K562 (cell line): ENCODE measurements at regions not wholly inside any gene's neighbourhood (a gene's known extent, or its start where the extent isn't known, plus 50 kb on each side); places are given as distances from the start of the nearest gene placed in this dataset.
A peak's percentile ranks its signal among the peaks of the same experiment; 100 is the strongest.

Experiments
- CBX8 ChIP-seq: fragments of 200-600 bp; sonication (generic); IDR thresholded peaks from 2 replicates; pipeline ENCODE4 v1.6.1; 2012; ENCODE audit warnings: borderline replicate concordance, mixed run types, low read depth, mild to moderate bottlenecking, moderate library complexity, mixed read lengths, low read length, control low read depth, inconsistent platforms; ENCODE audit not compliant: poor library complexity, severe bottlenecking; ENCODE audit errors: extremely low read depth
- DDX20 ChIP-seq: fragments of 450-650 bp; IDR thresholded peaks from 2 replicates; pipeline ENCODE4 v1.6.1; 2016; ENCODE audit warnings: missing genetic modification characterization, low read depth, mild to moderate bottlenecking, missing compliant biosample characterization, moderate library complexity
- DMBX1 ChIP-seq: fragments of 250-450 bp; sonication (Bioruptor Pico); IDR thresholded peaks from 2 replicates; pipeline ENCODE4 v1.8.0; 2022; ENCODE audit warnings: inconsistent platforms, mild to moderate bottlenecking, moderate library complexity, borderline replicate concordance
- HOMEZ ChIP-seq: fragments of 250-450 bp; sonication (Bioruptor Pico); IDR thresholded peaks from 2 replicates; pipeline ENCODE4 v1.4.0; 2020; ENCODE audit warnings: mild to moderate bottlenecking, moderate library complexity
- LEF1 ChIP-seq: fragments of 450-650 bp; IDR thresholded peaks from 2 replicates; pipeline ENCODE4 v1.6.1; 2016; ENCODE audit warnings: mild to moderate bottlenecking
- MEF2D ChIP-seq: conservative IDR thresholded peaks from 2 replicates; pipeline ENCODE4 v1.6.1; 2016; ENCODE audit warnings: low read depth, missing genetic modification characterization, missing compliant biosample characterization
- MGA ChIP-seq: fragments of 450-650 bp; IDR thresholded peaks from 2 replicates; pipeline ENCODE4 v1.6.1; 2016; ENCODE audit warnings: mild to moderate bottlenecking, moderate library complexity
- NCOR1 ChIP-seq: fragments of 450-650 bp; IDR thresholded peaks from 2 replicates; pipeline ENCODE4 v1.6.1; 2016; ENCODE audit warnings: mild to moderate bottlenecking, moderate library complexity
- RBFOX2 ChIP-seq: fragments of 200-400 bp; formaldehyde crosslinking; IDR thresholded peaks from 2 replicates; pipeline ENCODE4 v1.6.1; 2017; ENCODE audit warnings: low read depth, mild to moderate bottlenecking, low read length, moderate library complexity
- SREBF2 ChIP-seq: sonication (generic); formaldehyde crosslinking; IDR thresholded peaks from 2 replicates; pipeline ENCODE4 v1.4.0; 2020; ENCODE audit warnings: mild to moderate bottlenecking, missing genetic modification reagents
- TRIM24 ChIP-seq, 2 experiments: fragments of 450-650 bp; IDR thresholded peaks; 2 replicates each; pipeline ENCODE4 v1.6.1; 2016
- ZNF277 ChIP-seq: fragments of 250-450 bp; sonication (Bioruptor Pico); IDR thresholded peaks from 2 replicates; pipeline ENCODE4 v1.8.0; 2022; ENCODE audit warnings: inconsistent platforms, mild to moderate bottlenecking, moderate library complexity, borderline replicate concordance
- ZNF449 ChIP-seq: fragments of 250-450 bp; sonication (Bioruptor Pico); IDR thresholded peaks from 2 replicates; pipeline ENCODE4 v1.8.0; 2022; ENCODE audit warnings: moderate library complexity, mild to moderate bottlenecking, inconsistent platforms

GRCh38 chr2:193276560-193276959 is 1081.8 kb upstream of the TMEFF2 start (continued):
- no peak for TF ChIP-seq CBX8
- no peak for TF ChIP-seq MEF2D (tag)
- no peak for TF ChIP-seq ZNF449 (CRISPR knock-in tag)
- no peak for TF ChIP-seq DDX20 (tag)
- no peak for TF ChIP-seq TRIM24 (IDR thresholded peaks at IDR 0.05)
- peak; percentile 39; the same call in 1 of the 2 replicates for TF ChIP-seq RBFOX2
- TF ChIP-seq LEF1, result no peak
- TF ChIP-seq MGA, result peak; percentile 40; the same call in 1 of the 2 replicates
- no peak for TF ChIP-seq HOMEZ (CRISPR knock-in tag)
- TF ChIP-seq ZNF277, result no peak
- no peak for TF ChIP-seq NCOR1
- no peak for TF ChIP-seq DMBX1
- no peak for TF ChIP-seq SREBF2 (CRISPR knock-in tag)
